DMS53 treated with DMSO at 0.1 percent for 48 hours (cell line): ENCODE measurements at regions not wholly inside any gene's neighbourhood (a gene's known extent, or its start where the extent isn't known, plus 50 kb on each side); places are given as distances from the start of the nearest gene placed in this dataset.

Source experiments
- DNase-seq: peaks from one replicate; lab custom pipeline; 2025; ENCODE audit not compliant: unreplicated experiment; lab: John Stamatoyannopoulos, UW

GRCh38 chr4:28354880-28355656 is 1494.4 kb downstream of the STIM2 start:
- no peak for DNase-seq

- DNase-seq, result no peak
Measured at GRCh38 chr4:28357990-28358389, 1497.3 kb downstream of the STIM2 start.

- DNase-seq, result no peak
Measured at GRCh38 chr4:28358606-28359005, 1498.0 kb downstream of the STIM2 start.

GRCh38 chr4:28360681-28361080 is 1500.0 kb downstream of the STIM2 start:
- DNase-seq, result no peak

GRCh38 chr4:28362169-28362568 is 1501.5 kb downstream of the STIM2 start:
- DNase-seq, result no peak

GRCh38 chr4:28369499-28369898 is 1508.9 kb downstream of the STIM2 start:
- DNase-seq, result no peak

- no peak for DNase-seq
Measured at GRCh38 chr4:28373191-28373590, 1512.5 kb downstream of the STIM2 start.

- DNase-seq, result no peak
Measured at GRCh38 chr4:28373601-28374000, 1513.0 kb downstream of the STIM2 start.

GRCh38 chr4:28378109-28378830 is 1517.6 kb downstream of the STIM2 start:
- no peak for DNase-seq

GRCh38 chr4:28385801-28386200 is 1525.2 kb downstream of the STIM2 start:
- no peak for DNase-seq

GRCh38 chr4:28386776-28387175 is 1526.1 kb downstream of the STIM2 start:
- DNase-seq, result no peak

- no peak for DNase-seq
Measured at GRCh38 chr4:28388471-28388870, 1527.8 kb downstream of the STIM2 start.

- DNase-seq, result no peak
Measured at GRCh38 chr4:28391877-28392276, 1531.2 kb downstream of the STIM2 start.

GRCh38 chr4:28402751-28403150 is 1542.1 kb downstream of the STIM2 start:
- DNase-seq, result no peak

- no peak for DNase-seq
Measured at GRCh38 chr4:28421221-28421620, 1560.6 kb downstream of the STIM2 start.

GRCh38 chr4:28426251-28426650 is 1565.6 kb downstream of the STIM2 start:
- DNase-seq, result no peak

GRCh38 chr4:28427306-28428085 is 1566.9 kb downstream of the STIM2 start:
- no peak for DNase-seq

GRCh38 chr4:28432348-28433025 is 1571.8 kb downstream of the STIM2 start:
- no peak for DNase-seq

GRCh38 chr4:28435314-28435713 is 1574.7 kb downstream of the STIM2 start:
- no peak for DNase-seq

- DNase-seq, result no peak
Measured at GRCh38 chr4:28436191-28437080, 1575.8 kb downstream of the STIM2 start.
